ENCODE measurements at regions not wholly inside any gene's neighbourhood (a gene's known extent, or its start where the extent isn't known, plus 50 kb on each side); places are given as distances from the start of the nearest gene placed in this dataset.

- intact Hi-C loops (cut with micrococcal nuclease) = loop anchor here in 1 of 2 donors (10.0 kb wide), 1 partner anchor 78 kb away; no protein-coding TSS in a partner anchor
- Histone ChIP-seq H3K36me3 (replicated peaks in 1 of 2; ENCODE audit: control insufficient read depth in 1 of 2, insufficient read depth in 2 of 2, low read length in 2 of 2) (no peaks in the 10 kb centered on the region), H3K27me3 (ENCODE audit: control insufficient read depth in 2 of 2, insufficient read depth in 2 of 2, low read length in 2 of 2) (no peaks in the 10 kb centered on the region), H4K20me1 (ENCODE audit: insufficient read depth, low read length) (no peaks in the 10 kb centered on the region), H3K4me2 (replicated peaks; ENCODE audit: extremely low read depth, low read length, poor library complexity, severe bottlenecking) (no peak overlapping the region), H2AFZ (ENCODE audit: insufficient read depth, low read depth, low read length, poor library complexity, severe bottlenecking) (no peak overlapping the region), H3K4me1 (ENCODE audit: control insufficient read depth in 1 of 2, insufficient read depth in 2 of 2, low read length in 2 of 2) (no peaks in the 10 kb centered on the region), H3K9ac (ENCODE audit: insufficient read depth, low read length, poor library complexity, severe bottlenecking) (no peak overlapping the region), H3K9me3 (replicated peaks in 1 of 2; ENCODE audit: control insufficient read depth in 1 of 2, insufficient read depth in 1 of 2, low read length in 2 of 2) (no peaks in the 10 kb centered on the region), H3K27ac (ENCODE audit: low read depth in 1 of 2, low read length in 2 of 2) (no peak overlapping the region), H3K79me2 (ENCODE audit: insufficient read depth, low read length) (no peaks in the 10 kb centered on the region), H3K4me3 (replicated peaks in 1 of 3; ENCODE audit: low read depth in 2 of 3, low read length in 3 of 3) (no peak overlapping the region)
- H3K9me3 Mint-ChIP-seq = peaks cover 3 to 14% (median 6%) of the 10 kb centered on the region in 7 donors
- TF ChIP-seq, protein P1, sequence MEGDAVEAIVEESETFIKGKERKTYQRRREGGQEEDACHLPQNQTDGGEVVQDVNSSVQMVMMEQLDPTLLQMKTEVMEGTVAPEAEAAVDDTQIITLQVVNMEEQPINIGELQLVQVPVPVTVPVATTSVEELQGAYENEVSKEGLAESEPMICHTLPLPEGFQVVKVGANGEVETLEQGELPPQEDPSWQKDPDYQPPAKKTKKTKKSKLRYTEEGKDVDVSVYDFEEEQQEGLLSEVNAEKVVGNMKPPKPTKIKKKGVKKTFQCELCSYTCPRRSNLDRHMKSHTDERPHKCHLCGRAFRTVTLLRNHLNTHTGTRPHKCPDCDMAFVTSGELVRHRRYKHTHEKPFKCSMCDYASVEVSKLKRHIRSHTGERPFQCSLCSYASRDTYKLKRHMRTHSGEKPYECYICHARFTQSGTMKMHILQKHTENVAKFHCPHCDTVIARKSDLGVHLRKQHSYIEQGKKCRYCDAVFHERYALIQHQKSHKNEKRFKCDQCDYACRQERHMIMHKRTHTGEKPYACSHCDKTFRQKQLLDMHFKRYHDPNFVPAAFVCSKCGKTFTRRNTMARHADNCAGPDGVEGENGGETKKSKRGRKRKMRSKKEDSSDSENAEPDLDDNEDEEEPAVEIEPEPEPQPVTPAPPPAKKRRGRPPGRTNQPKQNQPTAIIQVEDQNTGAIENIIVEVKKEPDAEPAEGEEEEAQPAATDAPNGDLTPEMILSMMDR (IDR thresholded peaks at IDR 0.05) = no peak
- H3K36me3 Mint-ChIP-seq = no peaks in the 10 kb centered on the region
- DNase-seq = no peak
- peaks cover 12% of the 10 kb centered on the region for H3K4me1 Mint-ChIP-seq
- H3K27me3 Mint-ChIP-seq (ENCODE audit: low read depth in 3 of 3) = peaks cover 0 to under 1% (median 0%) of the 10 kb centered on the region in 3 donors
- no peak overlapping the region for H3K27ac Mint-ChIP-seq
- no peak overlapping the region for H3K4me3 Mint-ChIP-seq
- no CpG with 5 or more reads among the region's 1 CpG for WGBS (ENCODE audit: insufficient coverage)
These were observed 63.8 kb upstream of the RET start for GRCh38 chr10:43013065-43013464.

- Histone ChIP-seq H3K4me3 (replicated peaks in 1 of 3; ENCODE audit: low read depth in 2 of 3, low read length in 3 of 3) (no peak overlapping the region), H3K36me3 (replicated peaks in 1 of 2; ENCODE audit: control insufficient read depth in 1 of 2, insufficient read depth in 2 of 2, low read length in 2 of 2) (no peaks in the 10 kb centered on the region), H3K27me3 (ENCODE audit: control insufficient read depth in 2 of 2, insufficient read depth in 2 of 2, low read length in 2 of 2) (no peaks in the 10 kb centered on the region), H3K79me2 (ENCODE audit: insufficient read depth, low read length) (no peaks in the 10 kb centered on the region), H3K9ac (ENCODE audit: insufficient read depth, low read length, poor library complexity, severe bottlenecking) (no peak overlapping the region), H2AFZ (ENCODE audit: insufficient read depth, low read depth, low read length, poor library complexity, severe bottlenecking) (no peak overlapping the region), H3K9me3 (replicated peaks in 1 of 2; ENCODE audit: control insufficient read depth in 1 of 2, insufficient read depth in 1 of 2, low read length in 2 of 2) (no peaks in the 10 kb centered on the region), H3K4me2 (replicated peaks; ENCODE audit: extremely low read depth, low read length, poor library complexity, severe bottlenecking) (no peak overlapping the region), H3K27ac (ENCODE audit: low read depth in 1 of 2, low read length in 2 of 2) (no peak overlapping the region), H3K4me1 (ENCODE audit: control insufficient read depth in 1 of 2, insufficient read depth in 2 of 2, low read length in 2 of 2) (no peaks in the 10 kb centered on the region), H4K20me1 (ENCODE audit: insufficient read depth, low read length) (no peaks in the 10 kb centered on the region)
- no peak for DNase-seq
- 100% methylated on average over 3 of the region's 3 CpGs for WGBS (ENCODE audit: insufficient coverage)
- peaks cover 10% of the 10 kb centered on the region for H3K4me1 Mint-ChIP-seq
- no peak overlapping the region for H3K4me3 Mint-ChIP-seq
- H3K27me3 Mint-ChIP-seq (ENCODE audit: low read depth in 3 of 3) = peaks cover 0 to 4% (median 2%) of the 10 kb centered on the region in 3 donors
- no peaks in the 10 kb centered on the region for H3K9me3 Mint-ChIP-seq
- TF ChIP-seq, protein P1 (IDR thresholded peaks at IDR 0.05) = no peak
- no peak overlapping the region for H3K27ac Mint-ChIP-seq
- no peaks in the 10 kb centered on the region for H3K36me3 Mint-ChIP-seq
- intact Hi-C loops (cut with micrococcal nuclease) = no loop called here
These were observed 52.3 kb upstream of the RET start for GRCh38 chr10:43024524-43024923.
